ENCODE measurements at regions not wholly inside any gene's neighbourhood (a gene's known extent, or its start where the extent isn't known, plus 50 kb on each side); places are given as distances from the start of the nearest gene placed in this dataset.

GRCh38 chr1:171422511-171422910, 62.8 kb upstream of the PRRC2C start:
- TF ChIP-seq CTCF (IDR thresholded peaks at IDR 0.05; ENCODE audit: control insufficient read depth, insufficient read depth, low read depth, low read length, missing control alignments): no peak
- H3K4me3 ChIP-seq (ENCODE audit: control insufficient read depth, low read depth, low read length): no peak overlapping the region
- DNase-seq (ENCODE audit: low read depth): no peak

GRCh38 chr1:171424494-171424893, 60.8 kb upstream of the PRRC2C start:
- no peak for TF ChIP-seq CTCF (IDR thresholded peaks at IDR 0.05; ENCODE audit: control insufficient read depth, insufficient read depth, low read depth, low read length, missing control alignments)
- no peak for DNase-seq (ENCODE audit: low read depth)
- no peak overlapping the region for H3K4me3 ChIP-seq (ENCODE audit: control insufficient read depth, low read depth, low read length)

- DNase-seq (ENCODE audit: low read depth): no peak
- no peak for TF ChIP-seq CTCF (IDR thresholded peaks at IDR 0.05; ENCODE audit: control insufficient read depth, insufficient read depth, low read depth, low read length, missing control alignments)
- H3K4me3 ChIP-seq (ENCODE audit: control insufficient read depth, low read depth, low read length): no peak overlapping the region
Observed at GRCh38 chr1:171426645-171427044, 58.7 kb upstream of the PRRC2C start.

GRCh38 chr1:171427852-171428471, 57.4 kb upstream of the PRRC2C start:
- no peak for DNase-seq (ENCODE audit: low read depth)
- H3K4me3 ChIP-seq (ENCODE audit: control insufficient read depth, low read depth, low read length): no peak overlapping the region
- no peak for TF ChIP-seq CTCF (IDR thresholded peaks at IDR 0.05; ENCODE audit: control insufficient read depth, insufficient read depth, low read depth, low read length, missing control alignments)

- no peak for DNase-seq (ENCODE audit: low read depth)
- no peak for TF ChIP-seq CTCF (IDR thresholded peaks at IDR 0.05; ENCODE audit: control insufficient read depth, insufficient read depth, low read depth, low read length, missing control alignments)
- no peak overlapping the region for H3K4me3 ChIP-seq (ENCODE audit: control insufficient read depth, low read depth, low read length)
Observed at GRCh38 chr1:171429137-171429536, 56.2 kb upstream of the PRRC2C start.

GRCh38 chr1:171431994-171432393, 53.3 kb upstream of the PRRC2C start:
- no peak for TF ChIP-seq CTCF (IDR thresholded peaks at IDR 0.05; ENCODE audit: control insufficient read depth, insufficient read depth, low read depth, low read length, missing control alignments)
- DNase-seq (ENCODE audit: low read depth): no peak
- H3K4me3 ChIP-seq (ENCODE audit: control insufficient read depth, low read depth, low read length): no peak overlapping the region

- no peak for TF ChIP-seq CTCF (IDR thresholded peaks at IDR 0.05; ENCODE audit: control insufficient read depth, insufficient read depth, low read depth, low read length, missing control alignments)
- DNase-seq (ENCODE audit: low read depth): no peak
- H3K4me3 ChIP-seq (ENCODE audit: control insufficient read depth, low read depth, low read length): no peak overlapping the region
Observed at GRCh38 chr1:171432473-171432872, 52.9 kb upstream of the PRRC2C start.
